ENCODE measurements at regions not wholly inside any gene's neighbourhood (a gene's known extent, or its start where the extent isn't known, plus 50 kb on each side); places are given as distances from the start of the nearest gene placed in this dataset.
"Not testable (repeated sequence)": the region's sequence is repeated elsewhere in the genome, so short reads cannot be mapped to it uniquely, and the experiment has no call there.

DNA sequence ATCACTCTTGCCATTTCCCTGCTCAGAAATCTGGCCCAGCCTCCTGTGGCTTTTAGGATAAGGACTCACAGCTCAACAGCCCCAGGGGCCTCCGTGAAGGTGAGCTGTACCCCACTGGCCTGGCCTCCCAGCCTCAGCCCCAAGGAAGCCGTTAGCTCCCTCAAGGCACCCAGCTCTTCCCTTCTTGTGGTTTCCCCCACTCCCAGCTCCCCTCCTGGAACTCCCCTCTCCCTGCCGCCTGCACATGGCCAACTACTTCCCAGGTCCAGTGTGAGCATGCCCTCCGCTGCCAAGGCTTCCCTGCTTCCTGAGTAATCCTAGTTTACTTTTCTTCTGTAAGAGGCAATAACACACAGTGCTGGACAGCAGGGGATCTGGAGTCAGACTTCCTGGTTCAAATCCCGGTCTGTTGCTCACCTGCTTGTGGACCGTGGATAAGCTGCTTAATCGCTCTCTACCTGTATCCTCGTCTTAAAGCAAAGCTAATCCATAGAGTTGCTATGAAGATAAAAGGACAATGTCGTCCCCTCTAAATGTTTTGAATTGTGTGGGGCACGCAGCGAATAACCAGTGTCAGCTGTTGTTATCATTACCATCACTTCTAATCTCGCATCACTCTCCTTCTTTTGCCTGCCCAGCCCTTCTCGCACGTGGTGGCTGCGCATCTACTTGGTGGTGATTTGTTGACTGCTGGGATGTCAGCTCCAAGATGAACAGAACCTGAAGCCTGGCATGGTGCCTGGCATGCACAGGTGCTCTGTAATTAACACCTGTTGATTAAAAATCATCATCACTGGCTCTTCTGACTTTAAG is 86.6 kb downstream of the C5orf15 start:
- DNase-seq (ENCODE audit: low read depth): no peak

DNA sequence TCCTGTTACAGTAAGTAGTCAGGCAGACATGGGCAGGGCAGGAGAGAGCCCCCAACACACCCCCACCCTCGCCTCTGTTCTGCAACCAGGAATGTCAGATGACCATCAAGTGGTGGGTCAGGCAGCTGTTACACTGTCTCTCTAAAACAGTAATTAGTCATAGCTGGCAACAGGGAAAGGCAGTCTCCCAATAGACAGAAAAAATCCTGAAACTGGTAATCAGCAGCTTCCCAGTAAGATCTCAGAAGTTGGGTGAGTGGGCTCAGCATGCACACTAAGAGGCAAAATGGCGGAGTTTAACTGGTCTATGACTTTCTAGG is 90.2 kb downstream of the C5orf15 start:
- no peak for DNase-seq (ENCODE audit: low read depth)

- no peak for DNase-seq (ENCODE audit: low read depth)
Observed at GRCh38 chr5:133877351-133878235, 90.8 kb downstream of the C5orf15 start.

DNA sequence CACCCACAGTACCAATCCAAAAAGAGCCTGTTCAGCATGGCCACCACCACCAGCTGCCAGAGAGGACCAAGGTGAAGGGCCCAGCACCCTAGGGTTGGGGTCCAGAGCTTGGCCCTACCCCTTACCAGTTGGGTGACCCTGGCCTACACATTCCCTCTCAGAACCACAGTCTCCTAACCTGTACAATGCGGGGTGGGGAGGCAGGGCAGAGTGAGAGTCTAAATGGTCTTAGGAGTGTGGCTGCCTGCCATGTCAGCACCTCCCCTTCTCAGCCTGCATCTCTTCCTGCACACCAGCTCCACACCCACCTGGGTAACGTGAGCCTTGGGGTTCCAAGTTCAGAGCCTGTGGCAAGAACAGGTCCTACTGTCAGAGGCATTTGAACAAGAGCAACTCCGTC is 92.2 kb downstream of the C5orf15 start:
- DNase-seq (ENCODE audit: low read depth): no peak

DNA sequence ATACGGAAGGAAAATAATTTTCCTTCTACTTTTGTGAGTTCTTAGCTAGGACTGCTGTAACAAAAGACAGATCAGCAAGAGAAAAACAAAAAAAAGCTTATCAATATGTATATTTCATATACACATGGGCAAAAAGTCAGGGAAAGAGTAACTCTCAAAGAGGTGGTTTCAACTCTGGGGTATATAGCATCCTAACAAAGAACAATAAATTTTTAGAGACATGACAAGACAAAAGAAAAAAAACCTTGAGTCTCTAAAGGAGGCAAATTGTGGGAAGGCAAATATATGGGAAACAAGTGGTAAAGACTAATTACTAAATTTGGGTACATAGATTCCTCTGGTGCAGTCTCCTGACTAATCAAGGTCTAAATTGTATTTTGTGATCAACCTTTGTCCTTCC is 93.2 kb downstream of the C5orf15 start:
- no peak for DNase-seq (ENCODE audit: low read depth)

- no peak for DNase-seq (ENCODE audit: low read depth)
Observed at GRCh38 chr5:133873449-133873848, 95.0 kb downstream of the C5orf15 start.

DNA sequence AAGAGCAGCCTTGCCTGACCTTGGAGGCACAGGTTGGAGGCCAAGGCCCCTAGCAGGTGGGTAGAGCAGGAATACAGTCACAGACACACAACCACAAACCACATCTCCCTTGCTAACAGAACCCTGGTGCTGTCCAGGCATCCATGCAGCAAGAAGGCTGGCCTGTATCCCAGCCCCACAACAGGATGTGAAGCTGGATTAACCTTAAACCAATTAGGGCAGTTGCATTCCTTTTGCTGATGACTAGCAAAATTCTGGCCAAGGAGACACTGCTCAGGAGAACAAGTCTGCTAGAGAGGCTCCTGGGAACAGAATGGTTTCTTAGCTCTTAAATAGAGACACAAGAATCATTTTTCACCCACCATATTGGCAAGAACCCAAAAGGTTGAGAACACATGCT is 97.8 kb downstream of the C5orf15 start:
- peak; percentile 57 for DNase-seq (ENCODE audit: low read depth)

DNA sequence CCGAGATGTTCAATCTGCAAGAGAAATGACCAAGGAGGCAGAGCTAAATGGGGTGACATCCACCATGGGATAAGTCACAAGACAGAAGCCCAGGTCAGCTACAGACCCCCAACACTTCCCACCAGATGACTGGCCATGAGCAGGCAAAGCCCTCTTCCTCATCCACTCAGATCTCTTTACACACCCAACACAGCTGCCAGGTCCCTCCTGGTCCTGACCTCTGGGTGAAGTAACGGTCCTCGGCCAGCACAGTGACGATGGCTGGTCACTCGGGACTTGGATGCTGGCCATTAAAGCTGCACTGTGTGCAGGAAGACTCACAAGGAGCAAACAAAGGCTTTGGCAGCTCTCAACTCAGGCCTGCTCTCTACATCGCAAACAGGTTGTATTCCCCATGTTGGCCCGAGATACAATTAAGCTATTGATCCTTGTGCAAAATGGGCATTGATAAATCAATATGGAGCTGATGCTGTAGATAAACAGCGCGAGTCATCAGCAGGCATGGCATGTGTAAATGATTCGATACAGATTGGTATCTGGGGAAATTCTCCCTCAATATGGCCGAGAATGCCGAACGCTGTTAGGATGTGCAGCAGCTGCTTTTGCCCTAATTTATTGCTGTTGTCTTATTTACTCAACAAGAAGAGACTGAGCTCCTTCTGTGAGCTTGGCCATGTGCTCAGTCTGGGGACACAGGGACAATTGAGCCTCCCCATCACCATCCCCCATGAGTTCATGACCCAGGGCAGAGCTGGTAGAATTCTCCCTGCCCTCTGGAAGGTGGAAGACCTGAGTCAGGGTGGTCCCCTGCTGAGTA is 98.7 kb downstream of the C5orf15 start:
- DNase-seq (ENCODE audit: low read depth): no peak

GRCh38 chr5:133868946-133869518 is 99.4 kb downstream of the C5orf15 start:
- DNase-seq (ENCODE audit: low read depth): peak; percentile 13

DNA sequence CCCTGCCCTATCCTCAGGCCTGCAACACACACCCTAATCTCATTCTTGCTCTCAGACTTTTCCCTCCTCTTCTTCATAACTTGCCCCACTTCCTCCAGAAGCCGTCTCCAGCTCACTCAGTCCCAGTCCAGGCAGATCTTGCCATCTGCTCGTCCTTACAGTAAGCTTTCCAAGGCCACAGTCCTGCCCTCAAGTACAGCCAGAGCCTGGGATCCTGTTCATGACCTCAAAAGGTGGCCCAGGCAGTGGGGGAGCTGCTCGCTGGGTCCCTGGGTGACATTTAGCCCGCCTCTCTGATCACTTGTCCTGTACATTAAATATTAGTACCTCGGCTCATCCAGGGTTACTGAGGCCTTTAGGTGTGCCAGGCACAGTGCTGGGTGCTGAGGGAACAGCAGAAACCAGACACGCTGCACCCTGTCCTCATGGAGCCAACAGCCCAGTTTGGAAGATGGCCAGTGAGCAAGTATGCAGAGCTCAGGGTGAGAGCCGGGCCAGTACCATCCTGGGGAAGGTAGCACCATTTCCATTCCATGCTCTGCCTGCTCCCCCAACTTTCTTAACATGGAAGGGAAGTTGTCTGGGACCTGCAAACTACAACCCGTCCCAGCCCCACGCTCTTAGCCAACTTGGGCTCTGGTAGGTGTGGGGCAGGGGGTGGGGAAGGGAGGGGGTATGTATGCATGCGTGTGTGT is 100.4 kb downstream of the C5orf15 start:
- DNase-seq (ENCODE audit: low read depth): no peak

GRCh38 chr5:133867341-133867740 is 101.1 kb downstream of the C5orf15 start:
- no peak for DNase-seq (ENCODE audit: low read depth)

DNA sequence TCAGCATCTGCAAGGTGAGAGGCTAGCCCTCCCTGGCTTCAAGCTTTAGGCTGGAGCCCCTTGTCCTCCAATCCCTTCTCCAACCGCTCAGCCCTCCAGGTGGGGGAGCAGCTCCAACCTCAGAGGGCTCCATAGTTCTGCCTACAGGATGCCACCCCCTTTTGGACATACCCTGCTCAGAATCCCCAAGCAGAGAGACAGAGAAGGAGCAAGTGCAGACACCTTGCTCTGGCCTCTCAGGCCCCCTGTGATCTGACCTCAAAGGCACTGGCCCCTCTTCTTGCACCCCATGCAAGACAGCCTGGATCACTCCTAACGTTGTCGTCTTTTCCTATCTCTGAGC is 101.6 kb downstream of the C5orf15 start:
- no peak for DNase-seq (ENCODE audit: low read depth)

DNA sequence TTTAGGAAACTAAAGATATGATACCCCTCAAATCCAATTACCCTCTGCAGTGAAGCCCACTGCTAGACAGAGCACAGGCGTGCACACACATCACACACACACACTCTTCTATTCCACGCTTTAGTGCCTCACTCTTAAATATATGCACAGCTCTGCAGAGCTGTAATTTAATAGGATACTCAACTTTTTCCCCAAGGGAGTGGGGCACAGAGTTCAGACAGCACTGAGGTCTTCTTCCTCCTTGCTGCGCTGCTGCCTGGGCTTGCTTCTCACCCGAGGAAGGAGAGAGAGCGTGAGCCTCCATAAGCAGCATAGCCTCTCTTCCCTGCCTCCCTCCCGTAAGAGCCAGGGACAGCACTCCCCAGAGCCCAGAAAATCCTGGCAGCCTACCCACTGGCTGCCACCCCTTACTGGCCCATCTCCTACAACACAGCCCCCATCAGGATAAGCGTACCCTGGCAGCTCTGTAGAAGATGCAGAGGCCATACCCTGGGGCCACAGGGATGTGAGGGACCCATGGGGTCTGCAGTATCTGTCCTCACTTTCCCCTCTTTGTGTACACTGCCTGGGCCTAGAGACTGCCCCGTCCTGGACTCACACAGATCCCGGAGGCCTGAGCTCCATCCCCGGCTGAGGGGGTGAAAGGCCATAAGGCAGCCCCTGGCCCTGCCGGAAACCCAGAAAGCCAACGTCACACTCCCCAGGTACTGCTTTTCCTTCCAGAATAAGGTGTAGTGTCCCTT is 102.1 kb downstream of the C5orf15 start:
- DNase-seq (ENCODE audit: low read depth): no peak

GRCh38 chr5:133865113-133865512 is 103.3 kb downstream of the C5orf15 start:
- DNase-seq (ENCODE audit: low read depth): no peak

DNA sequence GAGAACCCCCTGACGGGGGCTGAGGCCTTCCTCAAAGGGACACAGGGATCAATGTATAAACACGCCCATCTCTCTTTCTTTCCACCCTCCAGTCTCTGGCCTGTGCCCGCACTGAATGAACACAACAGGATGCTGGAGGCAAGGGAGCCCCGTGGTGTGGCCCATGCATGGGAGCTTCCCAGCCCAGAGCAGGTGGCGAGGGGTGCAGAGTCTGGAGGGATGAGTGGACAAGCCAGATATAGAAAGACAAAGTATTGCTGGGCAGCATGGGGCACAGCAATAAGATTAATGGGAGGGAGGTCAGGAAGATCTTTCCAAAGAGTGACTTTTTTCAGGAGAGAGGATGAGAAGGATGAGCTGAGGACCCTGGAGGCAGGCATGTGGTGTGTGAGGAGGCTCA is 103.7 kb downstream of the C5orf15 start:
- DNase-seq (ENCODE audit: low read depth): no peak

DNA sequence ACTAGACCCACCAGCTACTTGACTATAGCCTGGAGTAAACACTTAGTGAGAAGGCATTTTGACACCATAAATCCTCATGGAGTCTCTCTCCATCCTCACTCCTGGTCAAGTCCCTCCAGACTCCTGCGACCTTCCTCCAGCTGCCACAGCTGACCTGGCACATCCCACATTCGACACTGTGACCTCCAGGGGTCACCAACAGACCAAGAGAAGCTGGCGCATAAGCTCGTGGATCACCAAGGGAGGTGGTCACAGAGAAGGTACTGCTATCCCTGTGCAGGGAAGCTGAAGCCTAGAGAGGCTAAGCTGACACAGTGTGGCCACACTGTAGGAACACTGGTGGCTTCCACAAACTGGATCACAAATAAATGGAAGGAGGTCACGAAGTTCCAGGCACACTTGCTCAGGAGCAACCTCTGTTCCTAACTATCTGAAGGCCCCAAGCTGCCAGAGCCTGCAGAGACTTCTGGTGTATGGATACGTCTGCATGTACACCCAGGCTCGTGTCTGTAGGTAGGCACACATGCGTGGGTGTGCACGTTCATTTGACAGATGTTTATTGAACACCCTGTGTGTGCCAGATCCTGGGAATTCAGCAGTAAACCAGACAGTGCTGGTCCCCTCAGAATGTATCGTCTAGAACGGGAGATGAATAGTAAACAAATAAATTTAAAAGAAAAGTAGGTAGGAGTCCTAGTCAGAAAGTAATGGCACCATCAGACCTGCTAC is 104.4 kb downstream of the C5orf15 start:
- DNase-seq (ENCODE audit: low read depth): no peak

- no peak for DNase-seq (ENCODE audit: low read depth)
Observed at GRCh38 chr5:133861161-133861737, 107.2 kb downstream of the C5orf15 start.

- DNase-seq (ENCODE audit: low read depth): no peak
Observed at GRCh38 chr5:133859073-133859472, 109.4 kb downstream of the C5orf15 start.

GRCh38 chr5:133857595-133858313 is 110.7 kb downstream of the C5orf15 start:
- not testable (repeated sequence) for DNase-seq (ENCODE audit: low read depth)
